DND-41 (cell line): ENCODE measurements at regions not wholly inside any gene's neighbourhood (a gene's known extent, or its start where the extent isn't known, plus 50 kb on each side); places are given as distances from the start of the nearest gene placed in this dataset.

ENCODE experiments used
- ATAC-seq: fragments of 200-7000 bp; cut with Tn5 transposase; 3 replicates; pipeline ENCODE4 v1.9.1; 2021; ENCODE audit warnings: low read depth; ENCODE audit not compliant: insufficient read depth
- DNase-seq: peaks from one replicate; pipeline ENCODE4 v3.0.0-alpha.2; 2020
- H2AFZ ChIP-seq: 2 replicates; pipeline ENCODE4 v1.6.0; 2012; ENCODE audit warnings: low read depth, low read length
- H3K27ac ChIP-seq: 2 replicates; pipeline ENCODE4 v1.5.1; 2012; ENCODE audit warnings: low read length, inconsistent platforms
- H3K27me3 ChIP-seq: fragments of 200-600 bp; sonication (generic); 2 replicates; pipeline ENCODE4 v1.6.0; 2012; ENCODE audit warnings: low read length, mild to moderate bottlenecking, inconsistent platforms; ENCODE audit not compliant: insufficient read depth, poor library complexity
- H3K36me3 ChIP-seq: 2 replicates; pipeline ENCODE4 v1.5.1; 2012; ENCODE audit warnings: low read length, inconsistent platforms; ENCODE audit not compliant: insufficient read depth
- H3K4me1 ChIP-seq: 2 replicates; pipeline ENCODE4 v1.5.1; 2012; ENCODE audit warnings: mild to moderate bottlenecking, low read length; ENCODE audit not compliant: insufficient read depth
- H3K4me2 ChIP-seq: 2 replicates; pipeline ENCODE4 v1.6.0; 2012; ENCODE audit warnings: mild to moderate bottlenecking, moderate library complexity, low read length, inconsistent platforms; ENCODE audit not compliant: insufficient read depth
- H3K4me3 ChIP-seq, 2 experiments: fragments of 200-600 bp in 1 of 2; shearing (Covaris generic) in 1 of 2; 2 replicates each; pipeline ENCODE4 v1.5.1; 2012 to 2016; ENCODE audit warnings: inconsistent platforms in 2 of 2, low read length in 2 of 2, mild to moderate bottlenecking in 2 of 2, low read depth in 1 of 2, moderate library complexity in 1 of 2
- H3K79me2 ChIP-seq: 2 replicates; pipeline ENCODE4 v1.6.0; 2012; ENCODE audit warnings: low read length, inconsistent platforms; ENCODE audit not compliant: insufficient read depth
- H3K9ac ChIP-seq: 2 replicates; pipeline ENCODE4 v1.6.0; 2012; ENCODE audit warnings: low read depth, mild to moderate bottlenecking, inconsistent platforms, low read length, moderate library complexity
- H3K9me3 ChIP-seq: 2 replicates; pipeline ENCODE4 v1.5.1; 2012; ENCODE audit warnings: low read length, moderate library complexity, mild to moderate bottlenecking, inconsistent platforms; ENCODE audit not compliant: insufficient read depth, severe bottlenecking
- H4K20me1 ChIP-seq: 2 replicates; pipeline ENCODE4 v1.6.0; 2012; ENCODE audit warnings: low read length; ENCODE audit not compliant: insufficient read depth
- EZH2 ChIP-seq: IDR thresholded peaks from 3 replicates; pipeline ENCODE4 v1.6.1; 2012; ENCODE audit warnings: borderline replicate concordance, low read depth, mild to moderate bottlenecking, moderate library complexity, low read length, inconsistent platforms; ENCODE audit not compliant: severe bottlenecking
- TF ChIP-seq, protein P1 (sequence below): IDR thresholded peaks from 2 replicates; pipeline ENCODE4 v1.5.1; 2012; ENCODE audit warnings: borderline replicate concordance, low read length, moderate library complexity, mild to moderate bottlenecking; ENCODE audit not compliant: poor library complexity, severe bottlenecking; ENCODE audit errors: extremely low read depth

DNA sequence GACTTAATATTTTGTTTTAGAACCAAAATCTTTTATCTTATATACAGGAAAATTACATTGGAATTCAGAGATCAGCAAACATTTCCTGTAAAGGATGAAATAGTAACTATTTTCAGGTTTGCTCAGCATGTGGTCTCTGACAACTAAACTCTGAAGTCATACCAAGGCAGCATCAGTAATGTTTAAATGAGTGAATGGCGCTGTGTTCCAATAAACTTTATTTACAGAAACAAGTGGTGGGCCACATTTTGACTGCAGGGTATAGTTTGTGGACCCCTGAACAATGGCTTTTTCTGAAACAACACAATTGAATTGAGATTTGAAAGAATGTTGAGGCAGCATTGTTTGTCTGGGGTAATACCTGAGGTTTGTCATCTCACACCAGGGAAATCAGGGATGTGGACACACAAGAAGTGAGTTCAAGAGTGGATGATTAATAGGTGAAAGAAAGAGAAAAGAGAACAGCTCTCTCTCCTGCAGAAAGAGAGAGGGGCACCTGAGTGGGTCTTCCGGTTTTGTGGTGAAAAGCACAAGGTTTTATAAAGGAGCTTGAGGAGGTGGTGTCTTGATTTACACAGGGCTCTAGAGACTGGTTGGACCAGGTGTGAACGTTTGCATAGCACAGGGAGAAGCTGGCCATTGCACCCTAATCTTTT, 113.5 kb upstream of the VPREB1 start:
- H3K4me1 ChIP-seq: peaks cover under 1% of the 10 kb centered on the region; the same call in 1 of the 2 replicates
- peaks cover 22% of the 10 kb centered on the region for H3K27me3 ChIP-seq
- no peak overlapping the region for H3K4me2 ChIP-seq
- H3K9ac ChIP-seq: no peak overlapping the region
- DNase-seq: no peak
- no peak overlapping the region for H3K4me3 ChIP-seq
- H3K9me3 ChIP-seq: no peaks in the 10 kb centered on the region
- TF ChIP-seq, protein P1, sequence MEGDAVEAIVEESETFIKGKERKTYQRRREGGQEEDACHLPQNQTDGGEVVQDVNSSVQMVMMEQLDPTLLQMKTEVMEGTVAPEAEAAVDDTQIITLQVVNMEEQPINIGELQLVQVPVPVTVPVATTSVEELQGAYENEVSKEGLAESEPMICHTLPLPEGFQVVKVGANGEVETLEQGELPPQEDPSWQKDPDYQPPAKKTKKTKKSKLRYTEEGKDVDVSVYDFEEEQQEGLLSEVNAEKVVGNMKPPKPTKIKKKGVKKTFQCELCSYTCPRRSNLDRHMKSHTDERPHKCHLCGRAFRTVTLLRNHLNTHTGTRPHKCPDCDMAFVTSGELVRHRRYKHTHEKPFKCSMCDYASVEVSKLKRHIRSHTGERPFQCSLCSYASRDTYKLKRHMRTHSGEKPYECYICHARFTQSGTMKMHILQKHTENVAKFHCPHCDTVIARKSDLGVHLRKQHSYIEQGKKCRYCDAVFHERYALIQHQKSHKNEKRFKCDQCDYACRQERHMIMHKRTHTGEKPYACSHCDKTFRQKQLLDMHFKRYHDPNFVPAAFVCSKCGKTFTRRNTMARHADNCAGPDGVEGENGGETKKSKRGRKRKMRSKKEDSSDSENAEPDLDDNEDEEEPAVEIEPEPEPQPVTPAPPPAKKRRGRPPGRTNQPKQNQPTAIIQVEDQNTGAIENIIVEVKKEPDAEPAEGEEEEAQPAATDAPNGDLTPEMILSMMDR: no peak
- no peak for TF ChIP-seq EZH2
- no peak overlapping the region for H2AFZ ChIP-seq
- no peak for ATAC-seq
- H4K20me1 ChIP-seq: no peaks in the 10 kb centered on the region
- no peaks in the 10 kb centered on the region for H3K36me3 ChIP-seq
- H3K27ac ChIP-seq: no peak overlapping the region
- no peaks in the 10 kb centered on the region for H3K79me2 ChIP-seq

- H2AFZ ChIP-seq: no peak overlapping the region
- H4K20me1 ChIP-seq: no peaks in the 10 kb centered on the region
Measured at GRCh38 chr22:22129387-22129786, 115.2 kb upstream of the VPREB1 start.

GRCh38 chr22:22128440-22128839, 116.1 kb upstream of the VPREB1 start:
- Histone ChIP-seq H3K4me3 (no peak overlapping the region), H2AFZ (no peak overlapping the region), H3K4me2 (no peak overlapping the region), H3K79me2 (no peaks in the 10 kb centered on the region), H3K36me3 (no peaks in the 10 kb centered on the region), H3K9ac (no peak overlapping the region), H3K4me1 (peaks cover 12% of the 10 kb centered on the region), H3K9me3 (no peaks in the 10 kb centered on the region), H4K20me1 (no peaks in the 10 kb centered on the region), H3K27ac (no peak overlapping the region), H3K27me3 (peaks cover 39% of the 10 kb centered on the region)
- TF ChIP-seq, protein P1: no peak
- TF ChIP-seq EZH2: no peak
- ATAC-seq (no peak), DNase-seq (no peak)

More at GRCh38 chr22:22129387-22129786, 115.2 kb upstream of the VPREB1 start:
- no peak overlapping the region for H3K27ac ChIP-seq
- no peak overlapping the region for H3K9ac ChIP-seq
- TF ChIP-seq, protein P1: no peak
- no peak for TF ChIP-seq EZH2
- H3K27me3 ChIP-seq: peaks cover 34% of the 10 kb centered on the region
- peaks cover 12% of the 10 kb centered on the region for H3K4me1 ChIP-seq
- H3K4me3 ChIP-seq: no peak overlapping the region
- DNase-seq (no peak), ATAC-seq (no peak)
- H3K79me2 ChIP-seq: no peaks in the 10 kb centered on the region
- no peaks in the 10 kb centered on the region for H3K9me3 ChIP-seq
- no peak overlapping the region for H3K4me2 ChIP-seq
- H3K36me3 ChIP-seq: no peaks in the 10 kb centered on the region

DNA sequence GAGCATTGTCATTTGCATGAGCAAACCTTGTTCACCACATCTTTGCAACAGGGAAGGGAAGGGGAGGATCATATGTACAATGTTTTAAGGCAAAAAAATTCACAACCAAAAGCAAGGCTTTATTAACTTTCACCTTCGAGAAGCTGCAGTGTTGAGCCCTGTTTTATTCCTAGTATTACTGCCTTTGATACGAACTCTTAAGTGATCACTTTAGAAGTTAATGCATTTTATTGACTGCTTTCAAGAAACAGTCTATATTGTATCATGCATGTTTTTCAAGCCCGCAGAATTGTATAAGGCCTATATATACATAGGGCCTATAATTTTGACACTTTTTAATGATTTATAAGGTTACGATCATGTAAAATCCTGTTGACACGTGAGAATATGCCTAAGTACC, 117.5 kb upstream of the VPREB1 start:
- Histone ChIP-seq H3K36me3 (no peaks in the 10 kb centered on the region), H3K79me2 (no peaks in the 10 kb centered on the region), H2AFZ (no peak overlapping the region), H4K20me1 (no peaks in the 10 kb centered on the region), H3K27me3 (peaks cover 53% of the 10 kb centered on the region), H3K4me2 (no peak overlapping the region), H3K4me3 (no peak overlapping the region), H3K4me1 (peaks cover 12% of the 10 kb centered on the region), H3K9ac (no peak overlapping the region), H3K9me3 (no peaks in the 10 kb centered on the region), H3K27ac (no peak overlapping the region)
- no peak for DNase-seq
- ATAC-seq: no peak
- TF ChIP-seq, protein P1: no peak
- no peak for TF ChIP-seq EZH2
